SHP77 (cell line): ENCODE measurements at regions not wholly inside any gene's neighbourhood (a gene's known extent, or its start where the extent isn't known, plus 50 kb on each side); places are given as distances from the start of the nearest gene placed in this dataset.
"Not testable (repeated sequence)": the region's sequence is repeated elsewhere in the genome, so short reads cannot be mapped to it uniquely, and the experiment has no call there.

ENCODE experiments used
- DNase-seq, 2 experiments: peaks; one replicate each; lab custom pipeline; 2025; lab: John Stamatoyannopoulos, UW

- DNase-seq, result no peak
These were observed 208.3 kb downstream of the TOMM20 start for GRCh38 chr1:234920136-234920842.

DNA sequence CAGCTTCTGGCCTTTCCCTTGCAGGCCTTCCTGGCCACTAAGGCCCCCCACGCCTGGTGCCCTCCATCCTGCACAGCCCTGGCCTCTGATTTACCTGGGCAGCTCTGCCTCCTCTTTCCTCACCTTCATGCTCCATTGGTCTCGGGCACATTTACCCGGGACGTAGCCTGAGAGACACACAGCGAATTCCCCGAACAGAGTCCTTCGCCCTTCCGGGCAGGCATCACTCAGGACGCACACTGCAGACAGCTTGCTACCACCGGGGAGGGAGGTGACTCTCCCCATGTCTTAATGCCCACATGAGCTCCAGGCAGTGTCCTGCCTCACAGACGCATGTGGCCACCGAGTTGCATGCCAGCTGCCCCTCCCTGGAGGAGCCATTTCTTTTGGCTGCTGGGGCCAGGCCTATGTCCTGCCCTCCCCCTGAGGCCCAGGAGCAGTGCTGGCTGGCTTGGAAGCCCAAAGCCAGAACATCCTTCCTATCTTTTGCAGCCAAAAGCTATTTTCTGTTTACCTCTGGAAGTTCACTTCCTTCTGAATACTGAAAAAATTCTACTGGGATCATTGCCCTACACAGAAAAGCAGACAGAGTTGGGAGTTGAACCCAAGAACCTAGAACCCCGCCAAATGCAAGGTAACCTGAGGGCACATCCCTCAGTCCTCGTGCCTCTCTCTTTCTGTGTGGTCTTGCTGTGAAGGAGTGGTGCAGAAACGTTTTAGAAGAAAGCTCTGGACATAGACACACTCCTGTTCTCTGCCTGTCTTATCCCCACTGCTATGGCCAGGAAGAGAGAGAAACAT, 209.5 kb downstream of the TOMM20 start:
- no peak for DNase-seq

- no peak for DNase-seq
These were observed 210.3 kb downstream of the TOMM20 start for GRCh38 chr1:234918181-234918841.

DNA sequence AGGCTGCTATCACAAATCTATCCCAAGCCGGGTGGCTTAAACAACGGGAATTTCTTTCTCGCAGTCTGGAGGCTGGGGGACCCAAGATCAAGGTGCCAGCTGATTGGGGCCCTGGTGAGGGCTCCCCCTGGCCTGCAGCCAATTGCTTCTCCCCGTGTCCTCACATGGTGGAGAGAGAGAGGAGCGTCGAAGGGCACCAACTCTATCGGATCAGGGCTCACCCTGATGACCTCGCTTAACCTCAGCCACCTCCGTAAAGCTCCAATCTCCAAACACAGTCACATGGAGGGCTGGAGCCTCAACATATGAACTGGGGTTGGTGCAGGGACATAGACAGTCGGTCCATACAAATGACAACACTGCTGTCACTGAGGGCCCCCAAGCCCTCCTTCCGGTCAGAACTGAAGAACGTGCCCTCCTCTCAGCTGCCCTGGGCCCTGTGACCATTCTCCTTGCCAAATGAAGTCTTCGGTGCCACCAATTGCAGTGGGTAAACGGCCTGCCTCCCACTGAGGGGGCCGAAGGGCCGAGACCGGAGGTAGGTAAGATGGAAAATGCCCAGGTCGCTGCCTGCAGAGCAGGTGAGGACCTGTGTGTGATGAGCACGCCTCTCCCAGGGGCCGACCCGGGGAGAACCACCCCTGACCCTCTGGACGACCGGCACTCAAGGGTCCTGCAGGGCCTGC, 211.0 kb downstream of the TOMM20 start:
- DNase-seq, result no peak

GRCh38 chr1:234916840-234917239, 211.8 kb downstream of the TOMM20 start:
- DNase-seq, result no peak

DNA sequence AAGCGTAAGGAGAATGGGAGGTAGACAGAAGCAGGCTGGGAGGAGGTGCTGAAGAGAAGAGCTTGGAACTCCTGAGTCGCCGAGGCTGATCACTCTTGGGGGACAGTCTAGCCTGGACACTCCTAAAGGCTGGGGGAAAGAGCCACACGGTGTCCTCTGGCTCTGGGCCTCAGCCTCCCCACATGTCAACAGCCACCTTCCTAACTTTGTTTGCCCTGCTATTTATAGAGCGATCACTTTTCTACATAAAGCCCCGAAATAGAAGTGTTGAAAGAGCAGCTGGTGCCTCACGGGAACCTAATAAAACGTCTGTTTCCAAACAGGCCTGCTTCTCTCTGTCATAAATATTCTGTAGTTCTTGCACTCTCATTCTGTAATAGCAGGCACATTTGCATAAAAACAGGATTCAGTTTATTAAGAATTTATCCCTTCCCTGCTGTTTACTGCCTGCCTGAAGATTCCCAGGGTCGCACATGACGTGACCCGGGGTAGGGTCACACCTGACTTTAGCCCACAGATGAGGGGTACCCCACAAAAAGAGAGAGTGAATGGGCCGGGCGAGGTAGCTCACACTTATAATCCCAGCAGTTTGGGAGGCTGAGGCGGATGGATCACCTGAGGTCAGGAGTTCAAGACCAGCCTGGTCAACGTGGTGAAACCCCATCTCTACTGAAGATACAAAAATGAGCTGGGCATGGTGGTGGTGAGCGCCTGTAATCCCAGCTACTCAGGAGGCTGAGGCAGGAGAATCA, 212.5 kb downstream of the TOMM20 start:
- DNase-seq, result peak; percentile 70 to 82

DNA sequence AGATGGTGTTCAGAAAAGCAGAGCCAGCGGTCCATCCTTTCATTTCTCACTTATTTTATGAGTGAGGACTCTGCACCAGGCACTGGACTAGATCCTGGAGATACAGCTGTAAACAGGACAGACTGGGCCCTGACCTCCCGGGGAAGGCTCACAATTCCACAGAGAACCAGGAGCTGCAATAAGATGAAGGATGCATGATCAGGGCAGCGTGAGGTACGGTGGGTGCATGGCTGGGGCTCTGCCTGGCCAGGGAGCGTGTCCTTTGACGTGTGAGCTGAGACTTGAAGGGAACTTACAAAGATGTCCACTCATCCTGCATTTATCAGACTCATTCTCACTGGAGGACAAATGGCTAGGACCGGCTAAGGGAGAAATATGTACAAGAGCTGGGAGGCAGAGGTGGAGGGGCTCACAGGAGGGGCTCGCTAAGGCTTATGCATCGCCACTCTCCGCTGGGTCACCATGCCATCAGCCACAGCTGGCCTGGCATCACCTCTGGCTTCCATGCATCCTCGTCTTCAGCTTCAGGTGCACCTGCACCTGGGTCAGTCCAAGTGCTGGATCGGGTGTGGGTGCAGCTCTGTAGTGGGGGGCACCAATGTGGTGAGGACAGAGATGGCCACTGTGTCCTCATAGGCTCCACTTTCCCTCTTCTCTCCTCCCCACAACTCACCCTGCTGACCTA, 213.9 kb downstream of the TOMM20 start:
- no peak for DNase-seq

- no peak for DNase-seq
These were observed 214.9 kb downstream of the TOMM20 start for GRCh38 chr1:234913771-234914170.

DNA sequence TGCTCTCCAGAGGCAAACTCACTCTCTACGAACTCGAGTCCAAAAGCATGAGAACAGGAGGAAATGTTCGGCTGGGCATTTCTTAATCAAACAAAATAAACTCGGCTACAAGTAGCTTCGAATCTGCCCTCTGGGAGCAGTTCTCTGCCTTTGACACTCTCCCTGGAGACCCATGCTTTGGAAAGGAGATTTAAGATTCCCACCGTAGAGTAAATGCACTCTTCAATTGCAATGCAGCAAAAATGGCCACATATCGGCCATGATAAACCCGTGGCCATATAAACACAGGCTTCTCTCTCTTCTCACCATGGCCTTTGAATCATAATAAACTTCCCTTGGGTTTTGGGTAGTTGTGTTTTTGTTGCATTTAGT, 215.4 kb downstream of the TOMM20 start:
- DNase-seq, result no peak

GRCh38 chr1:234912548-234913277, 215.9 kb downstream of the TOMM20 start:
- no peak for DNase-seq

DNA sequence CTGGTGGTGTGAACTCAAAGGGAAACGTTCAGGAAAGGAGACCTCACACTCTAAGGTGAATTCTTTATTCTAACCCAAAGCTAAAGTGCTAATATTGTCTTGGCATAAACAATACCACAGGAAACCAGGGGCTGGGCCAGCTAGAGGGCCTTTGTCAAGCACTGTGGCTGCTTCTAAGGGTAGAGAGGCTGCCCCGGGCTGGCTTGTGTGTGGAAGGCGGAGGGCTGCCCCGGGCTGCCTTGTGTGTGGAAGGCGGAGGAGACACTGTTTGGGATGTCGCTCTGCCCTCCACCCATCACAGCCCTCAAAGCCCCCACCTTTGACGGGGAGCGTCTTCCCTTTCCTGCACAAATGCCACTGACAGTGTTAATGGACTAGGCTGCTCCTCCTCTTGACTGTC, 216.8 kb downstream of the TOMM20 start:
- DNase-seq, result no peak

- not testable (repeated sequence) for DNase-seq
These were observed 217.5 kb downstream of the TOMM20 start for GRCh38 chr1:234911136-234911535.

DNA sequence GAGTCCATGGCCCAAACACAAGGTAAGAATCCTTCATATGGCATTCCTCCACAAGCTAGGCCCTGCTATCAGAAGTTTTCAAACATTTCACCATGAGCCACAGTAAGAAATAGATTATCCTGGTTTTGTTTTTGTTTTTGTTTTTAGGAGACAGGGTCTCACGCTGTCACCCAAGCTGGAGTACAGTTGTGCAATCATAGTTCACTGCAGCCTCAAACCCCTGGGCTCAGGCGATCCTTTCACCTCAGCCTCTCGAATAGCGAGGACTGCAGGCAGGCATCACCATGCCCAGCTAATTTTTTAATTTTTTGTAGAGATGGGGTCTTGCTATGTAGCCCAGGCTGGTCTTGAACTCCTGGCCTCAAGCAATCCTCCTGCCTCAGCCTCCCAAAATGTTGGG, 218.8 kb downstream of the TOMM20 start:
- DNase-seq, result no peak

DNA sequence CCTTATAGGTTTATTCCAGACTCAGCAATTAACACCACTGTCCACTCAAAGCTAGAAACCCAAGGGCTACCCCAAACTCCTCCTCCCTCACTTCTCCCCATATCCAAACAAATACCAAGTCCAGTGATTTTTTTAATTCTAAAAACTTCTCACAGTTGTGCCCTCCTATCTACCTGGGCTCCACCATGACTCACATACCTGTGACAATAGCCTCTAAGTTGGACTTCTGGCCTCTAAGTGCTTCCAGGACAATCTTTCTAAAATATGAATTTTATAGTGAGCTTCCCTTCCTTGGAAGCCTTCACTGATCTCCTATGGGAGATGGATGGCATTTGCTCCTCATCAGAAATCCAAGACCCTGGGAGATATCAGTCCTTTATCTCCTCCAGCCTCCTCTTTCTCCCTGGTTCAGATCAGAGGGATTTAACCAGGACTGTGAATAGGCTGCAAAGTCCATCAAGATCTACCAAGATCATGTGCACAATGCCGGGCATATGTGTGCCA, 219.3 kb downstream of the TOMM20 start:
- no peak for DNase-seq

DNA sequence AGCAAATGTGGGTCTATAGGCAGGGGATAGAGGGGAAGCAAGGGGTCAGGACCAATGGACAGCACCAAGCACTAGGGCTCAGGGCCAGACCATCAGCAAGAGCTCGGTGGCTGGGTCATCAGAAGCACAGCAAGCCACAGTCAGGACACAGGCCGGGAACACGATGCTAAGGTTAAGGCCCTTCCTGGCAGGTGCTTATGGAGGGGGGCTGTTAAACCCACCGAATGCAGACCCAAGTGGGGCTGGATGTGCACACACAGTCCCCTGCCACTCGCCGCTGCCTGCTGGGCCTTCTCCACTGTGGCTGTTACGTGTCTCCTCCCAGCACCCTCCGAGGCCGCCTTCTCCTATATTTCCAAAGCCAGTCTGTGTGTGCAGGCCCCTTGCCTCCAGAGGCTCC, 220.1 kb downstream of the TOMM20 start:
- no peak for DNase-seq

- DNase-seq, result no peak
These were observed 220.7 kb downstream of the TOMM20 start for GRCh38 chr1:234907940-234908405.

GRCh38 chr1:234907208-234907939, 221.3 kb downstream of the TOMM20 start:
- DNase-seq, result no peak

DNA sequence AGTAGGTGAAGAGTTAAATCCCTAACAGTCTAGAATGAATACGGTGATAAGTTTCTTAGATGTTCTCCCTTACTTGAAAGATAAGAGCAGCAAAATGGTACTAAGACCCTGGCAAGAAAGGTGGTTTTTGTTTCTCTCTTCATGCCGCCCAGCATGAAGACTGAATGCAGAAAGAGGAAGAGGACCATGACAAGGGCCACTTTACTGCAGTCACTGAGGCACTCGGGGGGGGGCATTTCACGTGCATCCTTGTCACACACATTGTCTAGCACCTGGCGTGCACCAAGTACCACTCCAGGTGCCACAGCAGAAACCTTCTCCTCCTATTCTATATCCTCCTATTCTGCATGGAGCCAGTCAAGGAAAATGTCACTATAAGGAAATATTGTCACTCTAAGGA, 222.0 kb downstream of the TOMM20 start:
- DNase-seq, result no peak

DNA sequence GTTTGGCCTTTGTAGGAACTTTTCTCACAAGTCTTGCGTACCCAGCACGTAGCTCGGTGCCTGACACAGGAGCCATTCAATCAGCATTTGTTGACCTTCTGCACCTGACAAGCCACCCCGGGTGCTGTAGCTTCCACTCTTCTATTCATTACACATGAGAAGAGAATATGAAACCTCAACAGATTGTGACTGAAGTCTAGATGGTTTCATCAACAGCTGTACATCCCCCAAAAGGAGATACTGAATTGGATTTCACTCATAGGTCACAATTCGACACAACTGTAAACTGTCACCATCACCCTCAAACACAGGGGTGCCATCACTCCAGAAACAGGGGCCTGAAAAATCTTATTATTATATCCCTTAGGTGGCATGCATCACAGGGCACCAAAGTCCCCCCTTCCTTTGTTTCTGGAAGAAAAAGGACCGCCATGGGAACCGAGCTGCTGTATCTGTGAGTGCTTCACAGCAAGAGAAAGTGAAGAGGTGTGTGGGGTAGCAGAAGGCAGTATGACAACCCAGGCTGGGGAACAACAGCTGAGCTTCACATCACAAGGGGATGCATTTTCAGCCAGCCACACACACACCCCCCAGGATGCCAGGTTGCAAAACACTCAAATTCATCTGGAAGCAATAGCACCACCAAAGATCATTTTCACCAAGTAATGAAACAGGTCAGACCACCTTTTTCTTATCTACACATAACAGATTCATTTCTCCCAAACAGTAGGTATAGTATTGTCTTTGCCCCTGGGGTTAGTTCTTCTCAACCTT, 225.7 kb downstream of the TOMM20 start:
- DNase-seq, result no peak
